Activated T-cell treated with anti-CD3 and anti-CD28 coated beads, Interleukin-2, amount 50 U/mL, for 24 hours (primary cell): ENCODE measurements at regions not wholly inside any gene's neighbourhood (a gene's known extent, or its start where the extent isn't known, plus 50 kb on each side); places are given as distances from the start of the nearest gene placed in this dataset.
"Not testable (repeated sequence)": the region's sequence is repeated elsewhere in the genome, so short reads cannot be mapped to it uniquely, and the experiment has no call there.

ENCODE experiments used
- DNase-seq: peaks from one replicate; pipeline ENCODE4 v3.0.0-alpha.2; 2020
- H3K27ac Mint-ChIP-seq: 2 replicates; pipeline ENCODE4 v1.8.0; 2020; ENCODE audit warnings: mild to moderate bottlenecking, mixed read lengths
- H3K27me3 Mint-ChIP-seq: 2 replicates; pipeline ENCODE4 v1.8.0; 2020; ENCODE audit warnings: mixed read lengths
- H3K36me3 Mint-ChIP-seq: 2 replicates; pipeline ENCODE4 v1.8.0; 2020; ENCODE audit warnings: low read depth, mixed read lengths
- H3K4me1 Mint-ChIP-seq: 2 replicates; pipeline ENCODE4 v1.8.0; 2020; ENCODE audit warnings: low read depth, mixed read lengths
- H3K4me3 Mint-ChIP-seq: 2 replicates; pipeline ENCODE4 v1.8.0; 2020; ENCODE audit warnings: mild to moderate bottlenecking, moderate library complexity, mixed read lengths
- H3K9me3 Mint-ChIP-seq: 2 replicates; pipeline ENCODE4 v1.8.0; 2020; ENCODE audit warnings: mixed read lengths

DNA sequence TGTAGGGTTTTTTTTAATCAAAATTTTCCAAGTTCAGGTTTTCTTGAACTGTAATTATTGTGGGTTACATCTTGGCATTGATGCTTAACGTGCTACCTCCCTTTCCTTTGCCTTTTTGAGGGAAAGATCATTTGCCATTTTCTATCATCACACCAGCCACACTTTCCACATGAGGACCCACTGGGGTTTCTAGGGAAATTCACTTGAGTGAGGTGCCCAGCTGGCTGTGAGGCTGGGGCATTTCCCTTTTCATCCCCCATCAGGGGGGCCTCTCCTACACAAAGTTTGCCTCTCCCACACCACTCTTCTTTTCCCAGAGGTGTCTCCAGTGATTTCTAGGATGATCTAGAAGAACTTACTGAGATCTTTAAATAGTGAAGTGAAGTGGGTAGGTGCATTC, 335.7 kb downstream of the BMP4 start:
- Mint-ChIP-seq H3K4me3 (no peak overlapping the region), H3K27me3 (no peaks in the 10 kb centered on the region), H3K36me3 (no peaks in the 10 kb centered on the region), H3K4me1 (no peaks in the 10 kb centered on the region), H3K9me3 (peaks cover 3% of the 10 kb centered on the region), H3K27ac (no peak overlapping the region)
- no peak for DNase-seq

DNA sequence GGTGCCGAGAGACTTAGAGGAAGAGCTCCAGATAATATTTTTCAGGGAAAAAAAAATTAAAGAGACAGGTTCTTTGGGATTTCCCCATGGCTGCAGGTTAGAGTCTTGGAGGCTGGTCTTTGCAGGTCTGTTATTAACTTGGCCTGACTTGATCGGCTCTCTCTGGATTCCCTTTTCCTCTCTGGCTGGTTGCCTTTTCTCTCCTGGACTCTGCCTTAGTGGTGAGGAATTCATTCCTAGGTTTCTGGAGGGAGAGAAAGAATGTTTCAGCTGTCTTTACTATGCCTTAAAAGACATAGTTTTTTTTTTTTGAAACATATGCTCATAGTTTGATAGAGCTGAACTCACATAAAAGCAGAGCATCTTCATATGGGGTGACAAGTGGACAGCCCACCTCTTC, 336.3 kb downstream of the BMP4 start:
- Mint-ChIP-seq H3K27ac (no peak overlapping the region), H3K4me1 (no peaks in the 10 kb centered on the region), H3K4me3 (no peak overlapping the region), H3K9me3 (peaks cover 4% of the 10 kb centered on the region), H3K36me3 (no peaks in the 10 kb centered on the region), H3K27me3 (no peaks in the 10 kb centered on the region)
- DNase-seq, result no peak

GRCh38 chr14:53619691-53620231, 336.9 kb downstream of the BMP4 start:
- Mint-ChIP-seq H3K27ac (no peak overlapping the region), H3K4me1 (no peaks in the 10 kb centered on the region), H3K36me3 (no peaks in the 10 kb centered on the region), H3K4me3 (no peak overlapping the region), H3K9me3 (peaks cover 4% of the 10 kb centered on the region), H3K27me3 (no peaks in the 10 kb centered on the region)
- no peak for DNase-seq

DNA sequence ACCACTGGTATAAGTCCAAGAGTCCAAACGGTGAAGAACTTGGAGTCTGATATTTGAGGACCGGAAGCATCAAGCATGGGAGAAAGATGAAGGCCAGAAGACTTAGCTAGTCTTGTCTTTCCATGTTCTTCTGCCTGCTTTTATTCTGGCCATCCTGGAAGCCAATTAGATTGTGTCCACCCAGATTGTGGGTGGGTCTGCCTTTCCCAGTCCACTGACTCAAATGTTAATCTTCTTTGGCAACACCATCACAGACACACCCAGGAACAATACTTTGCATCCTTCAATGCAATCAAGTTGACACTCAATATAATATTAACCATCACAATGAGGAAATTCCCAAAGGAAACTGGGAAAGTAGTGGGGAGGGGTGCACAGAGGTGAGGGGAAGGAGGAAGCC, 340.1 kb downstream of the BMP4 start:
- not testable (repeated sequence) for H3K4me1 Mint-ChIP-seq

DNA sequence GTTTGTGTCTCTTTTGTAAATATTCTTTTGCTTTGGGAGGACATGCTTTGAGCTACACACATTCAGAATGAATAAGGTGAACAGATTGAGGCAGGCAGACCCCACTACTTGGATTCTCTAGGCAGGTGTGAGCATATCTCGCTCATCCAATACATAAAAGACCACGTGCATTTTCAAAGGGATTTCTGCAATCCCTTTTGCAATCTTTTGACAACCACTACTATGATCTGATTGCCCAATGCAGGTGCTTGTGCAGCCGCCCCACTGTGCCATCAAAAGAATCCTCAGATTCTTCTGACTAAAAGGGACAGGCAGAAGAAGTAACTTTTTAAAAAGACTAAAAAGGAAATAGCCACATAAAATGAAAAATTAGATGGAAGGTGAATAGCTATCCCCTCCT, 341.4 kb downstream of the BMP4 start:
- Mint-ChIP-seq H3K27ac (no peak overlapping the region), H3K9me3 (peaks cover 12% of the 10 kb centered on the region), H3K36me3 (no peaks in the 10 kb centered on the region), H3K4me1 (no peaks in the 10 kb centered on the region), H3K4me3 (no peak overlapping the region), H3K27me3 (no peaks in the 10 kb centered on the region)
- DNase-seq, result no peak

More for the DNA sequence above, 340.1 kb downstream of the BMP4 start:
- not testable (repeated sequence) for H3K27me3 Mint-ChIP-seq, H3K27ac Mint-ChIP-seq, DNase-seq, H3K4me3 Mint-ChIP-seq, H3K9me3 Mint-ChIP-seq, H3K36me3 Mint-ChIP-seq

DNA sequence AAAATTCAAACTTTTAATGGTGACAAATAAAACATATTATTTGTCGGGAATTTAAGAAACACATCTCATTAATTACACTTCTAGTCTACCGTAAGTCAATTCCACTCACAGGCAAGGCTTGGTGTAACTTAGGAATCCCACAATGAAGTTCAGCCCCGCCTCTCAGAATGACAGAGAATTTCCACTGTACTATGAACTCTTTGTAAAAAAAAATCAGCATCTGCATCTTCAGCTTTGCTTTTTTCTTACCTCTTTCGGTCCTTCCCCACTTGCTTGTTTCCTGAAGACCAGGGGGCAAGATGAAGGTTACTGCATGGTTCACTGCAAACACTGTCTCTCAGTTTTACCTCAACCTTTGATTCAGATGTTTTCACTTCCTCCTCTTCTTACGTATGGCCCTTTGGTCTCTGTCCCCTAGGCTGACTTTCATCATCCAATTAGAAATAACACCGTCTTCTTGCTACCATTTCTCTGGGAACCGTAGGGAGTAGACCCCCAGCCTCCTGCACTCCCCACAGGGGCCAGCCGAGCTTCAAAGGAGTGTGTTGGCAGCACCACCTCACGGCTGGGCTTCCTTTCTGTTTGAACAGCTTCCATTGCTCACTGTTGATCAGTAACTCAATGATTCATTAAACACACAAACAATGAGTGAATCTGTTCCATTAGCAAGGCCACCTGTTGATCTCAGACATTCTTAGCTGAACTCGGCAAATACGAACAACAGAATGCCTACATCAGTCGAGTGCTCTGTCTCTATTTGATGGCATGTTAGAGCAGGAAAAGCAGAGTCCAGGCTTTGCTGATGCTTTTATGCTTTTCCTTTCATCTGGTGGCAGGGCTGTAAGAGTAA, 343.0 kb downstream of the BMP4 start:
- Mint-ChIP-seq H3K36me3 (no peaks in the 10 kb centered on the region), H3K27ac (peak overlapping the region; percentile 46), H3K9me3 (peaks cover 12% of the 10 kb centered on the region), H3K27me3 (no peaks in the 10 kb centered on the region), H3K4me3 (no peak overlapping the region), H3K4me1 (no peaks in the 10 kb centered on the region)
- no peak for DNase-seq

- Mint-ChIP-seq H3K36me3 (no peaks in the 10 kb centered on the region), H3K27ac (no peak overlapping the region), H3K4me3 (no peak overlapping the region), H3K27me3 (no peaks in the 10 kb centered on the region), H3K9me3 (peaks cover 10% of the 10 kb centered on the region), H3K4me1 (no peaks in the 10 kb centered on the region)
- no peak for DNase-seq
These were observed 345.7 kb downstream of the BMP4 start for GRCh38 chr14:53610947-53611346.

GRCh38 chr14:53609009-53609408, 347.6 kb downstream of the BMP4 start:
- Mint-ChIP-seq H3K27me3 (no peaks in the 10 kb centered on the region), H3K4me3 (no peak overlapping the region), H3K27ac (no peak overlapping the region), H3K36me3 (no peaks in the 10 kb centered on the region), H3K4me1 (no peaks in the 10 kb centered on the region), H3K9me3 (peaks cover 9% of the 10 kb centered on the region)
- DNase-seq, result no peak

- Mint-ChIP-seq H3K9me3 (peaks cover 9% of the 10 kb centered on the region), H3K27ac (no peak overlapping the region), H3K4me3 (no peak overlapping the region), H3K27me3 (no peaks in the 10 kb centered on the region), H3K4me1 (no peaks in the 10 kb centered on the region), H3K36me3 (no peaks in the 10 kb centered on the region)
- no peak for DNase-seq
These were observed 348.3 kb downstream of the BMP4 start for GRCh38 chr14:53608369-53608768.

DNA sequence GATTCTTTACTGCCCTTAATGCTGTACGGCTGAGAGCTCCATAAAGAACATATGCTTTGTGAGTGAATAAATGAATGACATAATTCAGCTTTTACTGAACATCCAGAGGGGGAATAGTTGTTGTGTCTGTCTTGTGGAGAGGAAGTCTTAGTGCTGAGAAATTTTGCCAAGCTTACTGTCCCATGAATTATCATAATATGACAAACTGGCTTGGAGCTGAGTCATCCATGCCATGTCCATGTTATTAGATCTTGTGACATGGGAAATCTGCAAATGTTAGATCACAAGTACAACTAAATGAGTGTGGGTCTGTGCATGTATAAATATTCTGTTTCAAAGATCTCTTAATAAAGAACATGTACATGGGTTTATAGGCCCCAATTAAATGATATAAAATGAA, 350.4 kb downstream of the BMP4 start:
- Mint-ChIP-seq H3K9me3 (peaks cover 2% of the 10 kb centered on the region), H3K27ac (no peak overlapping the region), H3K4me3 (no peak overlapping the region), H3K27me3 (no peaks in the 10 kb centered on the region), H3K4me1 (no peaks in the 10 kb centered on the region), H3K36me3 (no peaks in the 10 kb centered on the region)
- DNase-seq, result no peak

DNA sequence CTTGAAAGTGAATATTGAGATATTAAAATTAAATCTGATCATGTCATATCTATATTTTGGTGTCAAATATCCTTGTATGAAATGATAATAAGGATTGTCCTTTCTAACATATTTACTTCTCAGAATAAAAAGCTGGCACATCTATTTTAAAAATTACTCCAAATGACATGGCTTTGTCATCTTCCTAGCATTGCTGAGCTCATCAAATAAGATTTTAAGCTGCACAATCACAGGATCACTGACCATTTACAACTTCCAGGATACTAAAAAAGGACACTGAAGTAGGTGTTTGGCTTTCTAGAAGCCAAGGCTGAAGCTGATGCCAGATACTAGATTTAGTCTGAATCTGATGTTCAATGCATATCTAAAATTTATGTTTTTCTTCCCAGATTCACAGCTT, 351.1 kb downstream of the BMP4 start:
- H3K9me3 Mint-ChIP-seq, result no peaks in the 10 kb centered on the region
- no peak for DNase-seq
- no peak overlapping the region for H3K4me3 Mint-ChIP-seq
- H3K27ac Mint-ChIP-seq, result no peak overlapping the region
- H3K36me3 Mint-ChIP-seq, result no peaks in the 10 kb centered on the region
- no peaks in the 10 kb centered on the region for H3K4me1 Mint-ChIP-seq
- H3K27me3 Mint-ChIP-seq, result no peaks in the 10 kb centered on the region

- no peaks in the 10 kb centered on the region for H3K4me1 Mint-ChIP-seq
- no peaks in the 10 kb centered on the region for H3K9me3 Mint-ChIP-seq
- H3K36me3 Mint-ChIP-seq, result no peaks in the 10 kb centered on the region
- H3K4me3 Mint-ChIP-seq, result no peak overlapping the region
- no peak overlapping the region for H3K27ac Mint-ChIP-seq
- no peaks in the 10 kb centered on the region for H3K27me3 Mint-ChIP-seq
- DNase-seq, result no peak
These were observed 352.6 kb downstream of the BMP4 start for GRCh38 chr14:53603994-53604393.

DNA sequence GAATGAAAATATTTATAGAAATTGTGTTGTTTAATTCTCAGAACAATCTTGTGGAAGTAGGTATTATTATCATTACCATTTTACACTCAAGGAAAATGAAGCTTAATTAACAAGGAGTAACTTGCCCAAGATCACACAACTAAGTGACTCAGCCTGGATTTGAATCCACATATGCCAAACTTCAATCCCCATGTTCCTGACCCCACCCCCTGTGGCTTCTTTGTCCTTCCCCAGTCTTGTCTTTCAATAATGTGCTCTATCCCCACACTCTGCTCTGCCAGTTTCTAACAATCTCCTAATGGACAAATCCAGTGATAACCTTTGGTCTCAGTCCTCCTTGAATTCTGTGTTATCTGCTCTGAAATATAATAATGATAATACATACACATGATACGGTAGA, 355.2 kb downstream of the BMP4 start:
- Mint-ChIP-seq H3K4me3 (no peak overlapping the region), H3K4me1 (no peaks in the 10 kb centered on the region), H3K27ac (no peak overlapping the region), H3K9me3 (peaks cover 3% of the 10 kb centered on the region), H3K36me3 (no peaks in the 10 kb centered on the region), H3K27me3 (no peaks in the 10 kb centered on the region)
- DNase-seq, result no peak

DNA sequence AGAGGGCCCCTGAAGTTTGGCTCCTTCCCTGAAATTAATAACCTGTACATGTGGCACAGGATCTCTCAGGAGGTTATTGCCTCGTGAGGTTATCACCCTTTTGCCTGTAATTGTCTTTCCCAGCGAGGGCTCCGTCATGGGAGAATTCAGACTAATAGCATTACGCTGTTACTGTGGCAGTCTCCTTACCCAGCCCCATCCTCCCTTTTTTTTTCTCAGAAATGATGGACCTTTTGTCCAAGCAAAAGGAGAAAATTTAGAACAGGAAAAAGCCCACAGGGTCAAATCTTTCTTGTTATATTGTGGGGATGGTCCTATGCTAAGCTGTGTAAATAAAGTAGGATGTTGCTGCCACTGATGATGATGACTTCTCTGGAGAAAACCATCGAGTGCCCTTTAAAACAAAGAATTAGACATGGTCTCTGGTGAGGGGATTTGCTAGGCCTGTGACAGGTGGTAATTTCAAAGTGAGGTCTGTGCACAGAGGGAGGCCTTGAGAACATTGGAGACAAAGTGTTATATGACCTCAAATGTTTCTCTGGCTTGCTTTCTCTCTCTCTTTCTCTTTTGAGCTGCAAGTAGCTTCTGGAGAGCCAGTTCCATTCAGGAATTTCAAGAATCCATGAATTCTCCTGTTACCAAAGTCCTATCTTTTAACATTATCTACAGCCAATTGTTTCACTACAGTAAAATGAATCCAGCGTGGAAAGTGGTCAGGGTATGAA, 357.2 kb downstream of the BMP4 start:
- H3K27me3 Mint-ChIP-seq, result no peaks in the 10 kb centered on the region
- peaks cover 7% of the 10 kb centered on the region for H3K9me3 Mint-ChIP-seq
- no peak for DNase-seq
- H3K4me3 Mint-ChIP-seq, result no peak overlapping the region
- H3K27ac Mint-ChIP-seq, result no peak overlapping the region
- no peaks in the 10 kb centered on the region for H3K36me3 Mint-ChIP-seq
- no peaks in the 10 kb centered on the region for H3K4me1 Mint-ChIP-seq

DNA sequence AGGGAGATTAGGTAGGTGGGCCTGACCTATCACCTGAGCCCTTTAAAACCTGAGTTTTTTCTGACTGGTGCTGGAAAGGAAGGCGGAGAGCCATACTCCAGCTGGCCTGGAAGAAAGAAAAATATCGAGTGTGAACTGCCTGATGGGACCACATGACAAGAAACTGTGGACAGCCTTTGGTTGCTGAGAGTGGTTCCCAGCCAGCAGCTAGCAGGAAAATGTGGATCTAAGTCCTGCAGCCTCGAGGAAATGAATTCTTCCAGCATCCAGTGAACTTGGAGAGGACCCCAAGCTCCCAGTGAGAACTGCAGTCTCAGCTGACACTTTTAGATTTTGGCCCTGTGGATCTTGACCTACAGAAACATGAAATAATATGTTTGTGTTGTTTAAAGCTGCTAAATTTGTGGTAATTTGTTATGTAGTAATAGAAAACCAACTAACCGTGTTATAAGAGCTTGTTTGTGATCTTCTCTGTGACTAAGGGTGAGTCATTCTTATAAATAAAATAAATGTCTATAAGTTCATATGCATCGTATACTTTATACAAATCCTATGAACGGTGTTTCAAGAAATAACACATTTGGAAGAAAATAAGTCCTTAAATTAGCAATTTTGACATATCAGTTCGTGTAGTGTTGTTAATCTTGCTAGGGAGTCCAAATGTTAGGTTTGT, 359.6 kb downstream of the BMP4 start:
- H3K36me3 Mint-ChIP-seq, result no peaks in the 10 kb centered on the region
- DNase-seq, result no peak
- H3K27me3 Mint-ChIP-seq, result no peaks in the 10 kb centered on the region
- no peak overlapping the region for H3K4me3 Mint-ChIP-seq
- H3K27ac Mint-ChIP-seq, result no peak overlapping the region
- H3K9me3 Mint-ChIP-seq, result peaks cover 16% of the 10 kb centered on the region
- no peaks in the 10 kb centered on the region for H3K4me1 Mint-ChIP-seq
